BLaER1 treated with 17β-estradiol and CSF1 and Interleukin-3, amounts not matched to agents 10 nM and 100 nM (cell line): ENCODE measurements at regions not wholly inside any gene's neighbourhood (a gene's known extent, or its start where the extent isn't known, plus 50 kb on each side); places are given as distances from the start of the nearest gene placed in this dataset.

Source experiments
- H3K27ac ChIP-seq, 11 experiments: shearing (Covaris generic); formaldehyde crosslinking; 2 replicates each; pipeline ENCODE4 v1.8.1; 2022
- H3K27me3 ChIP-seq, 11 experiments: shearing (Covaris generic); formaldehyde crosslinking; 2 replicates each; pipeline ENCODE4 v1.8.1; 2022
- H3K36me3 ChIP-seq, 11 experiments: shearing (Covaris generic); formaldehyde crosslinking; 2 replicates each; pipeline ENCODE4 v1.8.1; 2022
- H3K4me1 ChIP-seq, 10 experiments: shearing (Covaris generic); formaldehyde crosslinking; 2 replicates each; pipeline ENCODE4 v1.8.1; 2022
- H3K4me2 ChIP-seq, 11 experiments: shearing (Covaris generic); formaldehyde crosslinking; 2 replicates each; pipeline ENCODE4 v1.8.1; 2022
- H3K4me3 ChIP-seq, 10 experiments: shearing (Covaris generic); formaldehyde crosslinking; 2 replicates each; pipeline ENCODE4 v1.8.1; 2022
- H3K9ac ChIP-seq, 11 experiments: shearing (Covaris generic); formaldehyde crosslinking; 2 replicates each; pipeline ENCODE4 v1.8.1; 2022
- H3K9me3 ChIP-seq, 11 experiments: shearing (Covaris generic); formaldehyde crosslinking; replicated peaks in 1 of 11; 2 replicates each; pipeline ENCODE4 v1.8.1; 2022
- H4K20me1 ChIP-seq, 11 experiments: shearing (Covaris generic); formaldehyde crosslinking; 2 replicates each; pipeline ENCODE4 v1.8.1; 2022
- Cebpa-rat ChIP-seq, 11 experiments: shearing (Covaris generic); IDR thresholded peaks; 2 replicates each; pipeline ENCODE4 v1.8.1; 2022

GRCh38 chr5:164545507-164545906 is 1040.1 kb downstream of the MAT2B start:
- H3K9me3 ChIP-seq, result no peaks in the 10 kb centered on the region
- TF ChIP-seq Cebpa-rat (IDR thresholded peaks at IDR 0.05), result no peak
- H3K4me2 ChIP-seq, result no peak overlapping the region

GRCh38 chr5:164553851-164554250 is 1048.4 kb downstream of the MAT2B start:
- Histone ChIP-seq H3K27me3 (no peaks in the 10 kb centered on the region), H3K4me3 (no peak overlapping the region), H3K4me1 (no peaks in the 10 kb centered on the region), H4K20me1 (no peaks in the 10 kb centered on the region), H3K27ac (no peak overlapping the region), H3K4me2 (no peak overlapping the region), H3K9ac (no peak overlapping the region), H3K9me3 (no peaks in the 10 kb centered on the region), H3K36me3 (no peaks in the 10 kb centered on the region)
- no peak for TF ChIP-seq Cebpa-rat (IDR thresholded peaks at IDR 0.05)

More at GRCh38 chr5:164545507-164545906, 1040.1 kb downstream of the MAT2B start:
- H3K9ac ChIP-seq, result no peak overlapping the region
- H3K27ac ChIP-seq, result no peak overlapping the region
- no peaks in the 10 kb centered on the region for H3K27me3 ChIP-seq
- H3K4me1 ChIP-seq, result no peaks in the 10 kb centered on the region
- no peaks in the 10 kb centered on the region for H3K36me3 ChIP-seq
- no peak overlapping the region for H3K4me3 ChIP-seq
- H4K20me1 ChIP-seq, result no peaks in the 10 kb centered on the region

- Histone ChIP-seq H3K9me3 (no peaks in the 10 kb centered on the region), H3K9ac (no peak overlapping the region), H3K4me3 (no peak overlapping the region), H3K4me2 (no peak overlapping the region), H3K4me1 (no peaks in the 10 kb centered on the region), H3K36me3 (no peaks in the 10 kb centered on the region), H3K27ac (no peak overlapping the region), H3K27me3 (no peaks in the 10 kb centered on the region), H4K20me1 (no peaks in the 10 kb centered on the region)
- TF ChIP-seq Cebpa-rat (IDR thresholded peaks at IDR 0.05), result no peak
Measured at GRCh38 chr5:164555809-164556208, 1050.4 kb downstream of the MAT2B start.

GRCh38 chr5:164560216-164560615 is 1054.8 kb downstream of the MAT2B start:
- Histone ChIP-seq H3K4me2 (no peak overlapping the region), H3K36me3 (no peaks in the 10 kb centered on the region), H4K20me1 (no peaks in the 10 kb centered on the region), H3K27ac (no peak overlapping the region), H3K9ac (no peak overlapping the region), H3K27me3 (no peaks in the 10 kb centered on the region), H3K4me3 (no peak overlapping the region), H3K4me1 (no peaks in the 10 kb centered on the region), H3K9me3 (no peaks in the 10 kb centered on the region)
- TF ChIP-seq Cebpa-rat (IDR thresholded peaks at IDR 0.05), result no peak

GRCh38 chr5:164561933-164562872 is 1056.8 kb downstream of the MAT2B start:
- TF ChIP-seq Cebpa-rat (IDR thresholded peaks at IDR 0.05), result peak in 4 of 11 experiments; percentile 63 to 78 (median 72); a peak in 8 of 22 replicates
- H3K9me3 ChIP-seq, result no peaks in the 10 kb centered on the region

GRCh38 chr5:164563370-164563769 is 1058.0 kb downstream of the MAT2B start:
- H3K9me3 ChIP-seq, result no peaks in the 10 kb centered on the region
- no peaks in the 10 kb centered on the region for H3K4me1 ChIP-seq
- H3K36me3 ChIP-seq, result no peaks in the 10 kb centered on the region
- H3K27ac ChIP-seq, result no peak overlapping the region
- H3K9ac ChIP-seq, result no peak overlapping the region
- TF ChIP-seq Cebpa-rat (IDR thresholded peaks at IDR 0.05), result no peak
- no peaks in the 10 kb centered on the region for H4K20me1 ChIP-seq
- no peak overlapping the region for H3K4me3 ChIP-seq
- no peak overlapping the region for H3K4me2 ChIP-seq
- H3K27me3 ChIP-seq, result no peaks in the 10 kb centered on the region

More at GRCh38 chr5:164561933-164562872, 1056.8 kb downstream of the MAT2B start:
- Histone ChIP-seq H3K36me3 (no peaks in the 10 kb centered on the region), H3K9ac (no peak overlapping the region), H3K27ac (no peak overlapping the region), H3K27me3 (no peaks in the 10 kb centered on the region), H3K4me2 (no peak overlapping the region), H3K4me1 (no peaks in the 10 kb centered on the region), H3K4me3 (no peak overlapping the region), H4K20me1 (no peaks in the 10 kb centered on the region)

GRCh38 chr5:164573397-164573796 is 1068.0 kb downstream of the MAT2B start:
- Histone ChIP-seq H3K9me3 (no peaks in the 10 kb centered on the region), H3K36me3 (no peaks in the 10 kb centered on the region), H3K4me3 (no peak overlapping the region), H3K9ac (no peak overlapping the region), H3K4me2 (no peak overlapping the region), H3K4me1 (no peaks in the 10 kb centered on the region), H4K20me1 (no peaks in the 10 kb centered on the region), H3K27me3 (no peaks in the 10 kb centered on the region), H3K27ac (no peak overlapping the region)
- no peak for TF ChIP-seq Cebpa-rat (IDR thresholded peaks at IDR 0.05)

GRCh38 chr5:164577201-164577600 is 1071.8 kb downstream of the MAT2B start:
- Histone ChIP-seq H3K9me3 (no peaks in the 10 kb centered on the region), H3K36me3 (no peaks in the 10 kb centered on the region), H3K4me3 (no peak overlapping the region), H3K27ac (no peak overlapping the region), H3K4me1 (no peaks in the 10 kb centered on the region), H3K27me3 (no peaks in the 10 kb centered on the region), H3K4me2 (no peak overlapping the region), H4K20me1 (no peaks in the 10 kb centered on the region), H3K9ac (no peak overlapping the region)
- TF ChIP-seq Cebpa-rat (IDR thresholded peaks at IDR 0.05), result no peak

GRCh38 chr5:164577742-164578141 is 1072.3 kb downstream of the MAT2B start:
- H3K27ac ChIP-seq, result no peak overlapping the region
- H3K9me3 ChIP-seq, result no peaks in the 10 kb centered on the region
- H3K27me3 ChIP-seq, result no peaks in the 10 kb centered on the region
- H3K4me1 ChIP-seq, result no peaks in the 10 kb centered on the region
- H3K4me3 ChIP-seq, result no peak overlapping the region
- H3K4me2 ChIP-seq, result no peak overlapping the region
- no peak for TF ChIP-seq Cebpa-rat (IDR thresholded peaks at IDR 0.05)
- no peaks in the 10 kb centered on the region for H4K20me1 ChIP-seq
- no peak overlapping the region for H3K9ac ChIP-seq
- no peaks in the 10 kb centered on the region for H3K36me3 ChIP-seq

- Histone ChIP-seq H3K4me3 (no peak overlapping the region), H3K27ac (no peak overlapping the region), H3K4me1 (no peaks in the 10 kb centered on the region), H3K9me3 (no peaks in the 10 kb centered on the region), H3K9ac (no peak overlapping the region), H3K27me3 (no peaks in the 10 kb centered on the region), H3K36me3 (no peaks in the 10 kb centered on the region), H4K20me1 (no peaks in the 10 kb centered on the region), H3K4me2 (no peak overlapping the region)
- no peak for TF ChIP-seq Cebpa-rat (IDR thresholded peaks at IDR 0.05)
Measured at GRCh38 chr5:164578401-164578800, 1073.0 kb downstream of the MAT2B start.
